Erythroblast (primary cell): ENCODE measurements at regions not wholly inside any gene's neighbourhood (a gene's known extent, or its start where the extent isn't known, plus 50 kb on each side); places are given as distances from the start of the nearest gene placed in this dataset.

Experiments used
- GATA1 ChIP-seq: IDR thresholded peaks from 2 replicates; pipeline ENCODE4 v1.6.1; 2011; ENCODE audit warnings: low read depth, mild to moderate bottlenecking, control low read depth, low read length, moderate library complexity
- POLR2A ChIP-seq: IDR thresholded peaks from 2 replicates; pipeline ENCODE4 v1.6.1; 2011; ENCODE audit warnings: mild to moderate bottlenecking, low read length

DNA sequence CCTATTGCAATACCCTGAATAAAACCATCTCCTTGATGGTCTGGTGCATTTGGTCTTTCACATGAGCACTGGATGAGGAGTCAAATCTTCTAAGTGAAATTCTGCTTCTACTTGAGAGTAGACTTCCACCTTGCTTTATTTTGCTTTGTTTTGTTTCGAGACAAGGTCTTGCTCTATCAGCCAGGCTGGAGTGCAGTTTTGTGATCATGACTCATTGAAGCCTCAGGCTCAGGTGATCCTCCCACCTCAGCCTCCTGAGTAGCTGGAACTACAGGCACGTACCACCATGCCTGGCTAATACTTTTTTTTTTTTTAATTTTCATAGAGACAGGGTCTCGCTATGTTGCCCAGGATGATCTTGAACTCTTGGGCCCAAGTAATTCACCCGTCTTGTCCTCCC is 65.8 kb upstream of the F3 start:
- no peak for TF ChIP-seq POLR2A
- TF ChIP-seq GATA1: no peak
